KMS-11 (cell line): ENCODE measurements at regions not wholly inside any gene's neighbourhood (a gene's known extent, or its start where the extent isn't known, plus 50 kb on each side); places are given as distances from the start of the nearest gene placed in this dataset.
"Not testable (repeated sequence)": the region's sequence is repeated elsewhere in the genome, so short reads cannot be mapped to it uniquely, and the experiment has no call there.

Experiments
- H2AFZ ChIP-seq: fragments of 200-600 bp; sonication (generic); 2 replicates; pipeline ENCODE4 v1.6.1; 2016; ENCODE audit warnings: antibody characterized with exemption, mixed run types, low read depth
- H3K27ac ChIP-seq: fragments of 200-600 bp; sonication (generic); 2 replicates; pipeline ENCODE4 v1.6.1; 2016; ENCODE audit warnings: mild to moderate bottlenecking, mixed run types
- H3K27me3 ChIP-seq: fragments of 200-600 bp; sonication (generic); 2 replicates; pipeline ENCODE4 v1.6.1; 2017; ENCODE audit warnings: mild to moderate bottlenecking, low read depth, mixed run types, moderate library complexity; ENCODE audit not compliant: insufficient read depth
- H3K36me3 ChIP-seq: fragments of 200-600 bp; sonication (generic); 2 replicates; pipeline ENCODE4 v1.6.1; 2017; ENCODE audit warnings: mild to moderate bottlenecking, mixed run types; ENCODE audit not compliant: insufficient read depth
- H3K4me1 ChIP-seq: fragments of 200-600 bp; sonication (generic); 2 replicates; pipeline ENCODE4 v1.6.1; 2016; ENCODE audit warnings: mild to moderate bottlenecking, low read depth, mixed run types; ENCODE audit not compliant: poor library complexity, severe bottlenecking
- H3K4me2 ChIP-seq: fragments of 200-600 bp; sonication (generic); 2 replicates; pipeline ENCODE4 v1.7.0; 2016; ENCODE audit warnings: mild to moderate bottlenecking, mixed run types
- H3K4me3 ChIP-seq: fragments of 200-600 bp; sonication (generic); IDR thresholded peaks from 2 replicates; pipeline ENCODE4 v1.6.1; 2017; ENCODE audit warnings: low read depth, low read length, mixed read lengths; ENCODE audit not compliant: insufficient read depth
- H3K79me2 ChIP-seq: fragments of 200-600 bp; sonication (generic); 2 replicates; pipeline ENCODE4 v1.6.1; 2016; ENCODE audit warnings: low read depth, mixed run types; ENCODE audit not compliant: insufficient read depth
- H3K9ac ChIP-seq: fragments of 200-600 bp; sonication (generic); 2 replicates; pipeline ENCODE4 v1.6.1; 2016; ENCODE audit warnings: mild to moderate bottlenecking, mixed run types
- H4K20me1 ChIP-seq: fragments of 200-600 bp; sonication (generic); 2 replicates; pipeline ENCODE4 v1.6.1; 2016; ENCODE audit warnings: mild to moderate bottlenecking, mixed run types; ENCODE audit not compliant: insufficient read depth
- TF ChIP-seq, protein P1 (sequence below): fragments of 200-600 bp; sonication (generic); conservative IDR thresholded peaks from 2 replicates; pipeline ENCODE4 v1.6.1; 2017; ENCODE audit warnings: low read depth, mild to moderate bottlenecking, antibody characterized with exemption, low read length, moderate library complexity, mixed read lengths

DNA sequence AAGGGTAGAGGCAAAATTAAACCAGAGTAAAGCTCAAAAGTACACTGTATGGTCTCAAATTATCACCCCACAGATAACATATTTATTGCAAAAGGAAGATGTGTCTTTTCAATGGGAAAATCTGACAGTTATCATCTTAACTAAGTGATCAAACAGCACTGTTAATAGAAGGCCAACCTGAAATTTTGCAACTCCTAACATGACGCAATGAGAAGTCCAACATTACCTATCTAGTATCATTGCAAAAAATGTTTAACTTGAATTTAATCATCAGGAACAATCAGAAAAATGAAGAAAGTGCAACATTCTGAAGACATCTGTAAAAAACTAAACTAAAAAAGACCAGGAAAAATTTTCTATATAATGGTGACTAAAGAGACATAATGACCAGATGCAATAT is 156.7 kb upstream of the POGK start:
- TF ChIP-seq, protein P1, sequence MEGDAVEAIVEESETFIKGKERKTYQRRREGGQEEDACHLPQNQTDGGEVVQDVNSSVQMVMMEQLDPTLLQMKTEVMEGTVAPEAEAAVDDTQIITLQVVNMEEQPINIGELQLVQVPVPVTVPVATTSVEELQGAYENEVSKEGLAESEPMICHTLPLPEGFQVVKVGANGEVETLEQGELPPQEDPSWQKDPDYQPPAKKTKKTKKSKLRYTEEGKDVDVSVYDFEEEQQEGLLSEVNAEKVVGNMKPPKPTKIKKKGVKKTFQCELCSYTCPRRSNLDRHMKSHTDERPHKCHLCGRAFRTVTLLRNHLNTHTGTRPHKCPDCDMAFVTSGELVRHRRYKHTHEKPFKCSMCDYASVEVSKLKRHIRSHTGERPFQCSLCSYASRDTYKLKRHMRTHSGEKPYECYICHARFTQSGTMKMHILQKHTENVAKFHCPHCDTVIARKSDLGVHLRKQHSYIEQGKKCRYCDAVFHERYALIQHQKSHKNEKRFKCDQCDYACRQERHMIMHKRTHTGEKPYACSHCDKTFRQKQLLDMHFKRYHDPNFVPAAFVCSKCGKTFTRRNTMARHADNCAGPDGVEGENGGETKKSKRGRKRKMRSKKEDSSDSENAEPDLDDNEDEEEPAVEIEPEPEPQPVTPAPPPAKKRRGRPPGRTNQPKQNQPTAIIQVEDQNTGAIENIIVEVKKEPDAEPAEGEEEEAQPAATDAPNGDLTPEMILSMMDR: no peak
- Histone ChIP-seq H3K9ac (no peak overlapping the region), H4K20me1 (no peaks in the 10 kb centered on the region), H3K4me1 (no peaks in the 10 kb centered on the region), H3K4me2 (no peak overlapping the region), H3K27ac (no peak overlapping the region), H3K79me2 (no peaks in the 10 kb centered on the region), H3K36me3 (no peaks in the 10 kb centered on the region), H2AFZ (no peak overlapping the region), H3K27me3 (no peaks in the 10 kb centered on the region), H3K4me3 (no peak overlapping the region)

DNA sequence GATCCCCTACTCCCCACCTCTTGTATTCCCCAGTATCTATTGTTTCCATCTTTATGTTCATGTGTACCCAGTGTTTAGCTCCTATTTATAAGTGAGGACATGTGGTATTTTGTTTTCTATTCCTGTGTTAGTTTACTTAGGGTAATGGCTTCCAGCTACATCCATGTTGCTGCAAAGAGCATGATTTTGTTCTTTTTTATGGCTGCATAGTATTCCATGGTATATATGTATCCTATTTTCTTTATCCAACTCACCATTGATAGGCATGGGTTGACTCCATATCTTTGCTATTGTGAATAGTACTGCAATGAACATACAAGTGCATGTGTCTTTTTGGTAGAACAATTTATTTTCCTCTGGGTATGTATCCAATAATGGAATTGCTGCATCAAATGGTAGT is 154.6 kb upstream of the POGK start:
- H2AFZ ChIP-seq, H3K79me2 ChIP-seq: not testable (repeated sequence)

DNA sequence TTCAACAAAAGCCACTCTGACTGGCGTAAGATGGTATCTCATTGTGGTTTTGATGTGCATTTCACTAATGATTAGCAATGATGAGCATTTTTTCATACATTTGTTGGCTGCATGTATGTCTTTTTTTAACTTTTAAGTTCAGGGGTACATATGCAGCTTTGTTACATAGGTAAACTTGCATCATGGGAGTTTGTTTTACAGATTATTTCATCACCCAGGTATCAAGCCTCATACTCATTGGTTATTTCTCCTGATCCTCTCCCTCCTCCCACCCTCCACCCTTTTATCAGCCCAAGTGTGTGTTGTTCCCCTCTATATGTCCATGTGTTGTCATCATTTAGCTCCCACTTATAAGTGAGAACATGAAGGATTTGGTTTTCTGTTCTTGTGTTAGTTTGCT is 154.1 kb upstream of the POGK start:
- Histone ChIP-seq H3K27me3 (no peaks in the 10 kb centered on the region), H3K36me3 (no peaks in the 10 kb centered on the region), H3K4me2 (no peak overlapping the region), H3K4me3 (no peak overlapping the region), H4K20me1 (no peaks in the 10 kb centered on the region), H3K4me1 (no peaks in the 10 kb centered on the region), H2AFZ (no peak overlapping the region), H3K27ac (no peak overlapping the region), H3K9ac (no peak overlapping the region), H3K79me2 (no peaks in the 10 kb centered on the region)
- TF ChIP-seq, protein P1: no peak

More for the DNA sequence above, 154.6 kb upstream of the POGK start:
- H3K27ac ChIP-seq, H3K9ac ChIP-seq, H3K4me2 ChIP-seq, H3K27me3 ChIP-seq, H3K4me3 ChIP-seq, H3K36me3 ChIP-seq, H3K4me1 ChIP-seq, H4K20me1 ChIP-seq: not testable (repeated sequence)

DNA sequence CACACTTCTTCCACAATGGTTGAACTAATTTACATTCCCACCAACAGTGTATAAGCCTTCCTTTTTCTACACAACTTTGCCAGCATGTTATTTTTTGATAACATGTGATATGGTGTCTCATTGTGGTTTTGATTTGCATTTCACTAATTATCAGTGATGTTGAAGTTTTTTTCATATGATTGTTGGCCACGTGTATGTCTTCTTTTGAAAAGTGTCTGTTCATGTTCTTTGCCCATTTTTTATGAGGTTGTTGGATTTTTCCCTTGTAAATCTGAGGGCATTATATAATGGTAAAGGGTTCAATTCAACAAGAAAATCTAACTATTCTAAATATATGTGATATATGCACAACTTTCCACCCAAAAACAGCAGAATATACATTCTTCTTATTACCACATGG is 153.4 kb upstream of the POGK start:
- H3K4me2 ChIP-seq, H3K4me3 ChIP-seq, H3K4me1 ChIP-seq, H3K9ac ChIP-seq, H3K27ac ChIP-seq, H2AFZ ChIP-seq, H3K36me3 ChIP-seq, H4K20me1 ChIP-seq, H3K27me3 ChIP-seq, H3K79me2 ChIP-seq: not testable (repeated sequence)

DNA sequence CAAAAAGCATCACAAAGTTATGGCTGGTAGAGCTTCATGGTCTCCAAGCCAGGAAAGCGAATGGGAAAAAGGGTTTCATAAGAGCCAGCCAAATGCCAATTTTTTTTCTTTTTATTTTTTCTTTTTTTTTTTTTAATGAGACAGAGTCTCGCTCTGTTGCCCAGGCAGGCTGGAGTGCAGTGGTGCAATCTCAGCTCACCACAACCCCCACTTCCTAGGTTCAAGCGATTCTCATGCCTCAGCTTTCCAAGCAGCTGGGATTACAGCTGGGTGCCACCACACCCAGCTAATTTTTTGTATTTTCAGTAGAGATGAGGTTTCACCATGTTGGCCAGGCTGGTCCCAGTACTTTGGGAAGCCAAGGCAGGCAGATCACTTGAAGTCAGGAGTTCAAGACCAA is 148.7 kb upstream of the POGK start:
- H3K27me3 ChIP-seq, H3K36me3 ChIP-seq, H4K20me1 ChIP-seq, H2AFZ ChIP-seq, H3K9ac ChIP-seq, H3K4me2 ChIP-seq, H3K27ac ChIP-seq, H3K4me3 ChIP-seq, H3K4me1 ChIP-seq, H3K79me2 ChIP-seq: not testable (repeated sequence)

DNA sequence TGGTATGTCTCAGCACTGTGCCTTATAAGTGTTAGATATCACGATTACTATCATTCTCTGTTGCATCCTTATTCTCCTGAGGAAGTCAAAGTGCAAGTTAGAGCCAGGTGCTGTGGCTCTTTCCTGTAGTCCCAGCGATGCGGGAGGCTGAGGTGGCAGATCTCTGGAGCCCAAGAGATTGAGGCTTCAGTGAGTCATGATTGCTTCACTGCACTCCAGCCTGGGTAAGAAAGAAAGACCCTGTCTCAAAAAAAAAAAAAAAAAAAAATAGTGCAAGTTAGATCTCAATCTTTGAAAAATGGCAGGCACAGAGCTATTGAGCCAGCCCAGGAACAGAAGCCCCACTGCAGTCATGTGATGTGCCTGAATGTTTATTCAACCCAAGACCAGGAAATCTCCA is 147.8 kb upstream of the POGK start:
- Histone ChIP-seq H3K79me2 (no peaks in the 10 kb centered on the region), H3K36me3 (no peaks in the 10 kb centered on the region), H3K27me3 (no peaks in the 10 kb centered on the region), H3K4me3 (no peak overlapping the region), H3K27ac (no peak overlapping the region), H3K4me2 (no peak overlapping the region), H4K20me1 (no peaks in the 10 kb centered on the region), H3K9ac (no peak overlapping the region), H2AFZ (no peak overlapping the region), H3K4me1 (no peaks in the 10 kb centered on the region)
- TF ChIP-seq, protein P1: no peak
